Prostate gland (tissue), 2 donors: ENCODE measurements at regions not wholly inside any gene's neighbourhood (a gene's known extent, or its start where the extent isn't known, plus 50 kb on each side); places are given as distances from the start of the nearest gene placed in this dataset.

Source experiments
- POLR2AphosphoS5 ChIP-seq: sonication (generic); formaldehyde crosslinking; IDR thresholded peaks from one replicate; pipeline ENCODE4 v1.6.1; 2017; ENCODE audit warnings: antibody characterized with exemption
- TF ChIP-seq, protein P1 (sequence below), 4 experiments: fragments of 200-600 bp in 2 of 4; fragments of 450-650 bp in 2 of 4; sonication (generic) in 2 of 4; IDR thresholded peaks; 1 replicate in 3 of 4; 2 replicates in 1 of 4; pipeline ENCODE4 v1.5.1; 2016 to 2019; ENCODE audit warnings: antibody characterized with exemption in 4 of 4, mild to moderate bottlenecking in 2 of 4, moderate library complexity in 2 of 4

DNA sequence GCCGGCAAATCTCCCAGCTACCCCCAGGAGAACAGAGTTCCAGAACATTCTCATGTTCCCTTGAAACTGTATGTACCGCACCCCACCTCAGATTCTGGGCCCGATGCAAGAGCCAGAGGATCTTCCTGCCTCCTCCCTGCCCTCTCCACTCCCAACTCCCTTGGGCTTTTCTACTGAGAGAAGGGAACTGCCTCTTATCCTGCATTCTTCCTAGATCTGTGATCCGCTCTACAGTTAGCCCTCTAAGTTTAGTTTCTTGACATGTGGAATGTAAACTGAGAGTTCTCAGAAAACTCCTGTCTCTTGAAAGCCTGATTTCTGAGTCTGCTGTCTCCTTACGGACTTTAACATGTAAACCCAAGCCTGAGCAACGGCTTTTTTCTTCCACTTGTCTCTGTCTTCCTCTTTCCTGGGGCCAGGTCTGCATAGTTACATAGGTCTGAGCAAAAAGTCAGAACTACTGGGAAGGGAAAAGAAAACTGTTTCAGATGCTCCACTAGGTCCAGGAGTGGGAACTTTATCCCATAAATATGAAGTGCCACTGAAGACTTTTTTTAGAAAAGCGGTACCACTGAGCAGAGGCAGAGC is 86.5 kb upstream of the TNFAIP3 start:
- TF ChIP-seq, protein P1, sequence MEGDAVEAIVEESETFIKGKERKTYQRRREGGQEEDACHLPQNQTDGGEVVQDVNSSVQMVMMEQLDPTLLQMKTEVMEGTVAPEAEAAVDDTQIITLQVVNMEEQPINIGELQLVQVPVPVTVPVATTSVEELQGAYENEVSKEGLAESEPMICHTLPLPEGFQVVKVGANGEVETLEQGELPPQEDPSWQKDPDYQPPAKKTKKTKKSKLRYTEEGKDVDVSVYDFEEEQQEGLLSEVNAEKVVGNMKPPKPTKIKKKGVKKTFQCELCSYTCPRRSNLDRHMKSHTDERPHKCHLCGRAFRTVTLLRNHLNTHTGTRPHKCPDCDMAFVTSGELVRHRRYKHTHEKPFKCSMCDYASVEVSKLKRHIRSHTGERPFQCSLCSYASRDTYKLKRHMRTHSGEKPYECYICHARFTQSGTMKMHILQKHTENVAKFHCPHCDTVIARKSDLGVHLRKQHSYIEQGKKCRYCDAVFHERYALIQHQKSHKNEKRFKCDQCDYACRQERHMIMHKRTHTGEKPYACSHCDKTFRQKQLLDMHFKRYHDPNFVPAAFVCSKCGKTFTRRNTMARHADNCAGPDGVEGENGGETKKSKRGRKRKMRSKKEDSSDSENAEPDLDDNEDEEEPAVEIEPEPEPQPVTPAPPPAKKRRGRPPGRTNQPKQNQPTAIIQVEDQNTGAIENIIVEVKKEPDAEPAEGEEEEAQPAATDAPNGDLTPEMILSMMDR (IDR thresholded peaks at IDR 0.05) = no peak
- no peak for TF ChIP-seq POLR2AphosphoS5
